K562 (cell line): ENCODE measurements at regions not wholly inside any gene's neighbourhood (a gene's known extent, or its start where the extent isn't known, plus 50 kb on each side); places are given as distances from the start of the nearest gene placed in this dataset.

Experiments used
- ARID1B ChIP-seq: fragments of 450-650 bp; IDR thresholded peaks from 2 replicates; pipeline ENCODE4 v1.6.1; 2016; ENCODE audit warnings: antibody characterized with exemption, mild to moderate bottlenecking, inconsistent platforms
- ATF7 ChIP-seq: fragments of 450-650 bp; IDR thresholded peaks from 2 replicates; pipeline ENCODE4 v1.7.1; 2014; ENCODE audit warnings: mild to moderate bottlenecking, moderate library complexity
- BHLHE40 ChIP-seq: IDR thresholded peaks from 2 replicates; pipeline ENCODE4 v1.6.1; 2011; ENCODE audit warnings: low read length, improper control_type of control experiment
- CBX3 ChIP-seq, 2 experiments: IDR thresholded peaks; 1 replicate in 1 of 2; 2 replicates in 1 of 2; pipeline ENCODE4 v1.6.1; 2012; ENCODE audit warnings: inconsistent platforms in 2 of 2, low read length in 2 of 2, borderline replicate concordance in 1 of 2, control low read depth in 1 of 2
- CREBBP ChIP-seq: IDR thresholded peaks from one replicate; pipeline ENCODE4 v1.6.1; 2012; ENCODE audit warnings: low read depth, mild to moderate bottlenecking, control low read depth, inconsistent platforms, low read length
- EZH2 ChIP-seq: IDR thresholded peaks from 2 replicates; pipeline ENCODE4 v1.6.1; 2012; ENCODE audit warnings: low read depth, mild to moderate bottlenecking, inconsistent platforms, low read length, borderline replicate concordance
- GABPB2 ChIP-seq: fragments of 250-450 bp; sonication (Bioruptor Pico); conservative IDR thresholded peaks from 2 replicates; pipeline ENCODE4 v1.5.1; 2021; ENCODE audit warnings: mild to moderate bottlenecking
- NONO ChIP-seq, 2 experiments: fragments of 200-400 bp in 1 of 2; fragments of 450-650 bp in 1 of 2; formaldehyde crosslinking in 1 of 2; IDR thresholded peaks; 2 replicates each; pipeline ENCODE4 v1.6.1; 2017; ENCODE audit warnings: low read depth in 2 of 2, mild to moderate bottlenecking in 2 of 2, moderate library complexity in 2 of 2, low read length in 1 of 2
- PRPF4 ChIP-seq: fragments of 200-400 bp; formaldehyde crosslinking; IDR thresholded peaks from one replicate; pipeline ENCODE4 v1.6.1; 2017; ENCODE audit warnings: low read length, low read depth, mild to moderate bottlenecking; ENCODE audit not compliant: insufficient read depth, poor library complexity, severe bottlenecking
- RB1 ChIP-seq: fragments of 450-650 bp; IDR thresholded peaks from 2 replicates; pipeline ENCODE4 v1.6.1; 2017; ENCODE audit warnings: low read depth, mild to moderate bottlenecking
- SMARCB1 ChIP-seq: IDR thresholded peaks from 2 replicates; pipeline ENCODE4 v1.6.1; 2011; ENCODE audit warnings: improper control_type of control experiment, low read depth; ENCODE audit not compliant: insufficient read length
- TCF7 ChIP-seq: sonication (generic); IDR thresholded peaks from 2 replicates; pipeline ENCODE4 v1.6.1; 2016; ENCODE audit warnings: antibody characterized with exemption, borderline replicate concordance
- ZC3H8 ChIP-seq: fragments of 450-650 bp; IDR thresholded peaks from 2 replicates; pipeline ENCODE4 v1.6.1; 2017
- ZNF253 ChIP-seq: fragments of 250-450 bp; sonication (Bioruptor Pico); conservative IDR thresholded peaks from 2 replicates; pipeline ENCODE4 v1.6.1; 2021; ENCODE audit warnings: mild to moderate bottlenecking
- ZNF354B ChIP-seq: fragments of 250-450 bp; sonication (Bioruptor Pico); IDR thresholded peaks from 2 replicates; pipeline ENCODE4 v1.4.0; 2020
- ZNF589 ChIP-seq: fragments of 200-800 bp; sonication (Bioruptor generic); IDR thresholded peaks from 2 replicates; pipeline ENCODE4 v1.6.1; 2016; ENCODE audit warnings: low read depth, missing genetic modification characterization, missing compliant biosample characterization
- TF ChIP-seq, protein P1 (sequence below): sonication (generic); formaldehyde crosslinking; IDR thresholded peaks from 2 replicates; pipeline ENCODE4 v1.8.0; 2022; ENCODE audit warnings: mild to moderate bottlenecking, missing genetic modification reagents
- TF ChIP-seq, protein P2 (sequence below): sonication (generic); formaldehyde crosslinking; IDR thresholded peaks from 2 replicates; pipeline ENCODE4 v1.8.0; 2023; ENCODE audit warnings: missing genetic modification reagents, mild to moderate bottlenecking, borderline replicate concordance
- TF ChIP-seq, protein P3 (sequence below): fragments of 450-650 bp; formaldehyde crosslinking; IDR thresholded peaks from 2 replicates; pipeline ENCODE4 v1.4.0; 2020; ENCODE audit warnings: mild to moderate bottlenecking, mixed read lengths
- TF ChIP-seq, protein P4 (sequence below): fragments of 450-650 bp; conservative IDR thresholded peaks from 2 replicates; pipeline ENCODE4 v1.6.1; 2016; ENCODE audit warnings: missing genetic modification characterization, low read depth, mild to moderate bottlenecking, control low read depth, missing compliant biosample characterization

DNA sequence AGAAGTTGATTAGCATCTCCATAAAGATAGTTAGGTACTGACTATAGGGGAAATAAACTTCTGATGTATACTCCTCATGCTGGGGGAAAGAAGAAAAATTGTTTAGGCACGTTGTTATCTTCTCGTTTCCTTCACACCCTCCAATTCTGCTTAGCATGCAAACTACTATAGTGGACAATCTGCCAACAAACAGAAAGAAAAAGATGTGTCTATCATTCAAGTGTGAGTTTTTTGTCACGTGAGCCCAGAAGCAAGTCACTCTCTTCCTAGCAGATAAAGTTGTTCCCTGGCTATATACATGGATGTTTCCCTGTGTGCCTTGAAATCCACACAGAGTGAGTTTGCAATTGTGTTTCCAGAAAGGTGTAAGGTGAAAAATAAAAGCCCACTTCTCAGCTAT lies 318.4 kb downstream of the CWC27 start (continued):
- TF ChIP-seq, protein P1, sequence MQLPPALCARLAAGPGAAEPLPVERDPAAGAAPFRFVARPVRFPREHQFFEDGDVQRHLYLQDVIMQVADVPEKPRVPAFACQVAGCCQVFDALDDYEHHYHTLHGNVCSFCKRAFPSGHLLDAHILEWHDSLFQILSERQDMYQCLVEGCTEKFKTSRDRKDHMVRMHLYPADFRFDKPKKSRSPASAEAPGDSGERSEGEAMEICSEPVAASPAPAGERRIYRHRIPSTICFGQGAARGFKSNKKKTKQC (CRISPR knock-in tag) = no peak
- TF ChIP-seq NONO (IDR thresholded peaks at IDR 0.05; ENCODE audit: low read depth in 2 of 2, low read length in 1 of 2) (no peak), CBX3 (IDR thresholded peaks at IDR 0.05; ENCODE audit: borderline replicate concordance in 1 of 2, low read length in 2 of 2) (no peak), ZNF253 (CRISPR knock-in tag) (no peak), CREBBP (no peak), ZC3H8 (no peak), GABPB2 (no peak), RB1 (no peak), ZNF354B (CRISPR knock-in tag) (no peak), TCF7 (no peak), EZH2 (no peak), ATF7 (no peak), SMARCB1 (no peak), PRPF4 (no peak), BHLHE40 (peak; percentile 55), ARID1B (no peak), ZNF589 (CRISPR knock-in tag) (no peak)
- TF ChIP-seq, protein P2, sequence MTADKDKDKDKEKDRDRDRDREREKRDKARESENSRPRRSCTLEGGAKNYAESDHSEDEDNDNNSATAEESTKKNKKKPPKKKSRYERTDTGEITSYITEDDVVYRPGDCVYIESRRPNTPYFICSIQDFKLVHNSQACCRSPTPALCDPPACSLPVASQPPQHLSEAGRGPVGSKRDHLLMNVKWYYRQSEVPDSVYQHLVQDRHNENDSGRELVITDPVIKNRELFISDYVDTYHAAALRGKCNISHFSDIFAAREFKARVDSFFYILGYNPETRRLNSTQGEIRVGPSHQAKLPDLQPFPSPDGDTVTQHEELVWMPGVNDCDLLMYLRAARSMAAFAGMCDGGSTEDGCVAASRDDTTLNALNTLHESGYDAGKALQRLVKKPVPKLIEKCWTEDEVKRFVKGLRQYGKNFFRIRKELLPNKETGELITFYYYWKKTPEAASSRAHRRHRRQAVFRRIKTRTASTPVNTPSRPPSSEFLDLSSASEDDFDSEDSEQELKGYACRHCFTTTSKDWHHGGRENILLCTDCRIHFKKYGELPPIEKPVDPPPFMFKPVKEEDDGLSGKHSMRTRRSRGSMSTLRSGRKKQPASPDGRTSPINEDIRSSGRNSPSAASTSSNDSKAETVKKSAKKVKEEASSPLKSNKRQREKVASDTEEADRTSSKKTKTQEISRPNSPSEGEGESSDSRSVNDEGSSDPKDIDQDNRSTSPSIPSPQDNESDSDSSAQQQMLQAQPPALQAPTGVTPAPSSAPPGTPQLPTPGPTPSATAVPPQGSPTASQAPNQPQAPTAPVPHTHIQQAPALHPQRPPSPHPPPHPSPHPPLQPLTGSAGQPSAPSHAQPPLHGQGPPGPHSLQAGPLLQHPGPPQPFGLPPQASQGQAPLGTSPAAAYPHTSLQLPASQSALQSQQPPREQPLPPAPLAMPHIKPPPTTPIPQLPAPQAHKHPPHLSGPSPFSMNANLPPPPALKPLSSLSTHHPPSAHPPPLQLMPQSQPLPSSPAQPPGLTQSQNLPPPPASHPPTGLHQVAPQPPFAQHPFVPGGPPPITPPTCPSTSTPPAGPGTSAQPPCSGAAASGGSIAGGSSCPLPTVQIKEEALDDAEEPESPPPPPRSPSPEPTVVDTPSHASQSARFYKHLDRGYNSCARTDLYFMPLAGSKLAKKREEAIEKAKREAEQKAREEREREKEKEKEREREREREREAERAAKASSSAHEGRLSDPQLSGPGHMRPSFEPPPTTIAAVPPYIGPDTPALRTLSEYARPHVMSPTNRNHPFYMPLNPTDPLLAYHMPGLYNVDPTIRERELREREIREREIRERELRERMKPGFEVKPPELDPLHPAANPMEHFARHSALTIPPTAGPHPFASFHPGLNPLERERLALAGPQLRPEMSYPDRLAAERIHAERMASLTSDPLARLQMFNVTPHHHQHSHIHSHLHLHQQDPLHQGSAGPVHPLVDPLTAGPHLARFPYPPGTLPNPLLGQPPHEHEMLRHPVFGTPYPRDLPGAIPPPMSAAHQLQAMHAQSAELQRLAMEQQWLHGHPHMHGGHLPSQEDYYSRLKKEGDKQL = no peak
- TF ChIP-seq, protein P3, sequence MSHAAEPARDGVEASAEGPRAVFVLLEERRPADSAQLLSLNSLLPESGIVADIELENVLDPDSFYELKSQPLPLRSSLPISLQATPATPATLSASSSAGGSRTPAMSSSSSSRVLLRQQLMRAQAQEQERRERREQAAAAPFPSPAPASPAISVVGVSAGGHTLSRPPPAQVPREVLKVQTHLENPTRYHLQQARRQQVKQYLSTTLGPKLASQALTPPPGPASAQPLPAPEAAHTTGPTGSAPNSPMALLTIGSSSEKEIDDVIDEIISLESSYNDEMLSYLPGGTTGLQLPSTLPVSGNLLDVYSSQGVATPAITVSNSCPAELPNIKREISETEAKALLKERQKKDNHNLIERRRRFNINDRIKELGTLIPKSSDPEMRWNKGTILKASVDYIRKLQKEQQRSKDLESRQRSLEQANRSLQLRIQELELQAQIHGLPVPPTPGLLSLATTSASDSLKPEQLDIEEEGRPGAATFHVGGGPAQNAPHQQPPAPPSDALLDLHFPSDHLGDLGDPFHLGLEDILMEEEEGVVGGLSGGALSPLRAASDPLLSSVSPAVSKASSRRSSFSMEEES (CRISPR knock-in tag) = peak; percentile 74
- TF ChIP-seq, protein P4, sequence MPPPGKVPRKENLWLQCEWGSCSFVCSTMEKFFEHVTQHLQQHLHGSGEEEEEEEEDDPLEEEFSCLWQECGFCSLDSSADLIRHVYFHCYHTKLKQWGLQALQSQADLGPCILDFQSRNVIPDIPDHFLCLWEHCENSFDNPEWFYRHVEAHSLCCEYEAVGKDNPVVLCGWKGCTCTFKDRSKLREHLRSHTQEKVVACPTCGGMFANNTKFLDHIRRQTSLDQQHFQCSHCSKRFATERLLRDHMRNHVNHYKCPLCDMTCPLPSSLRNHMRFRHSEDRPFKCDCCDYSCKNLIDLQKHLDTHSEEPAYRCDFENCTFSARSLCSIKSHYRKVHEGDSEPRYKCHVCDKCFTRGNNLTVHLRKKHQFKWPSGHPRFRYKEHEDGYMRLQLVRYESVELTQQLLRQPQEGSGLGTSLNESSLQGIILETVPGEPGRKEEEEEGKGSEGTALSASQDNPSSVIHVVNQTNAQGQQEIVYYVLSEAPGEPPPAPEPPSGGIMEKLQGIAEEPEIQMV (tag) = no peak
